Right atrium auricular region (tissue), 2 donors: ENCODE measurements at regions not wholly inside any gene's neighbourhood (a gene's known extent, or its start where the extent isn't known, plus 50 kb on each side); places are given as distances from the start of the nearest gene placed in this dataset.

ENCODE experiments used
- DNase-seq: peaks from one replicate; pipeline ENCODE4 v3.0.0-alpha.2; 2019; ENCODE audit warnings: low spot score
- H3K27ac ChIP-seq, 2 donors: fragments of 200-600 bp; sonication (generic); 1 replicate in 1 of 2; 2 replicates in 1 of 2; pipeline ENCODE4 v1.5.1; 2016 to 2019
- H3K27me3 ChIP-seq, 2 donors: fragments of 200-600 bp; sonication (generic); one replicate each; pipeline versions ENCODE4 v1.5.1 to v1.6.0; 2017 to 2019
- H3K36me3 ChIP-seq: fragments of 200-600 bp; sonication (generic); one replicate; pipeline ENCODE4 v1.5.1; 2016
- H3K4me1 ChIP-seq, 2 donors: fragments of 200-600 bp; sonication (generic); one replicate each; pipeline versions ENCODE4 v1.5.1 to v1.6.0; 2017 to 2019
- H3K4me3 ChIP-seq, 2 donors: fragments of 200-600 bp; sonication (generic); 1 replicate in 1 of 2; 2 replicates in 1 of 2; pipeline ENCODE4 v1.5.1; 2017 to 2019; ENCODE audit warnings: mild to moderate bottlenecking in 1 of 2, moderate library complexity in 1 of 2
- H3K9me3 ChIP-seq, 2 donors: fragments of 200-600 bp; sonication (generic); one replicate each; pipeline ENCODE4 v1.5.1; 2019
- CTCF ChIP-seq, 2 donors: fragments of 200-600 bp; sonication (generic); IDR thresholded peaks; one replicate each; pipeline ENCODE4 v1.5.1; 2019; ENCODE audit warnings: antibody characterized with exemption in 2 of 2

- Histone ChIP-seq H3K4me1 (peaks cover 0 to 5% of the 10 kb centered on the region in 2 donors), H3K9me3 (peaks cover 5 to 21% of the 10 kb centered on the region in 2 donors), H3K27ac (peak overlapping the region in 1 of 2 donors; percentile 31), H3K27me3 (no peaks in the 10 kb centered on the region), H3K36me3 (no peaks in the 10 kb centered on the region), H3K4me3 (no peak overlapping the region)
- TF ChIP-seq CTCF (IDR thresholded peaks at IDR 0.05), result no peak
- DNase-seq, result no peak
Measured at GRCh38 chr2:206368484-206368883, 74.8 kb upstream of the ADAM23 start.

GRCh38 chr2:206368933-206369569, 74.3 kb upstream of the ADAM23 start:
- TF ChIP-seq CTCF (IDR thresholded peaks at IDR 0.05), result no peak
- Histone ChIP-seq H3K27me3 (no peaks in the 10 kb centered on the region), H3K4me1 (peaks cover 0 to 5% of the 10 kb centered on the region in 2 donors), H3K9me3 (peaks cover 5 to 21% of the 10 kb centered on the region in 2 donors), H3K27ac (peak overlapping the region in 1 of 2 donors; percentile 31), H3K36me3 (no peaks in the 10 kb centered on the region), H3K4me3 (no peak overlapping the region)
- DNase-seq, result no peak

- no peaks in the 10 kb centered on the region for H3K4me1 ChIP-seq
- no peak overlapping the region for H3K27ac ChIP-seq
- H3K9me3 ChIP-seq, result peaks cover 5 to 33% of the 10 kb centered on the region in 2 donors
- H3K27me3 ChIP-seq, result no peaks in the 10 kb centered on the region
- DNase-seq, result no peak
- TF ChIP-seq CTCF (IDR thresholded peaks at IDR 0.05), result no peak
- H3K36me3 ChIP-seq, result no peaks in the 10 kb centered on the region
- H3K4me3 ChIP-seq, result no peak overlapping the region
Measured at GRCh38 chr2:206375956-206376355, 67.4 kb upstream of the ADAM23 start.

- Histone ChIP-seq H3K9me3 (peaks cover 0 to 21% of the 10 kb centered on the region in 2 donors), H3K27ac (no peak overlapping the region), H3K36me3 (no peaks in the 10 kb centered on the region), H3K4me3 (no peak overlapping the region), H3K27me3 (no peaks in the 10 kb centered on the region), H3K4me1 (no peaks in the 10 kb centered on the region)
- DNase-seq, result no peak
- TF ChIP-seq CTCF (IDR thresholded peaks at IDR 0.05), result no peak
Measured at GRCh38 chr2:206378835-206379234, 64.5 kb upstream of the ADAM23 start.

- H3K36me3 ChIP-seq, result no peaks in the 10 kb centered on the region
- peaks cover 0 to 25% of the 10 kb centered on the region in 2 donors for H3K9me3 ChIP-seq
- H3K4me3 ChIP-seq, result no peak overlapping the region
- no peaks in the 10 kb centered on the region for H3K4me1 ChIP-seq
- no peak for TF ChIP-seq CTCF (IDR thresholded peaks at IDR 0.05)
- no peaks in the 10 kb centered on the region for H3K27me3 ChIP-seq
- H3K27ac ChIP-seq, result no peak overlapping the region
- no peak for DNase-seq
Measured at GRCh38 chr2:206379266-206379665, 64.1 kb upstream of the ADAM23 start.

GRCh38 chr2:206379886-206380285, 63.4 kb upstream of the ADAM23 start:
- Histone ChIP-seq H3K36me3 (no peaks in the 10 kb centered on the region), H3K27ac (no peak overlapping the region), H3K4me1 (no peaks in the 10 kb centered on the region), H3K27me3 (no peaks in the 10 kb centered on the region), H3K9me3 (peaks cover 0 to 32% of the 10 kb centered on the region in 2 donors), H3K4me3 (no peak overlapping the region)
- TF ChIP-seq CTCF (IDR thresholded peaks at IDR 0.05), result no peak
- DNase-seq, result no peak
